GM12878 (cell line): ENCODE measurements at regions not wholly inside any gene's neighbourhood (a gene's known extent, or its start where the extent isn't known, plus 50 kb on each side); places are given as distances from the start of the nearest gene placed in this dataset.
A peak's percentile ranks its signal among the peaks of the same experiment; 100 is the strongest.

Experiments used
- ATF2 ChIP-seq: IDR thresholded peaks from 2 replicates; pipeline ENCODE4 v1.6.1; 2012; ENCODE audit warnings: low read length, inconsistent platforms
- CUX1 ChIP-seq: IDR thresholded peaks from 2 replicates; pipeline ENCODE4 v1.6.1; 2012; ENCODE audit warnings: improper control_type of control experiment, low read depth, low read length; ENCODE audit not compliant: insufficient replicate concordance
- IRF4 ChIP-seq: IDR thresholded peaks from 2 replicates; pipeline ENCODE4 v1.6.1; 2011; ENCODE audit warnings: low read depth, low read length
- MEF2A ChIP-seq: IDR thresholded peaks from 2 replicates; pipeline ENCODE4 v1.6.1; 2011; ENCODE audit warnings: low read depth, mild to moderate bottlenecking, low read length, moderate library complexity; ENCODE audit not compliant: insufficient read depth
- NRF1 ChIP-seq: conservative IDR thresholded peaks from 2 replicates; pipeline ENCODE4 v1.6.1; 2011; ENCODE audit warnings: mild to moderate bottlenecking, low read depth, low read length, improper control_type of control experiment
- RUNX3 ChIP-seq: IDR thresholded peaks from 2 replicates; pipeline ENCODE4 v1.6.1; 2012; ENCODE audit warnings: low read length, inconsistent platforms
- SRF ChIP-seq, 2 experiments: IDR thresholded peaks; 2 replicates each; pipeline ENCODE4 v1.6.1; 2011; ENCODE audit warnings: low read depth in 2 of 2, low read length in 2 of 2, mild to moderate bottlenecking in 1 of 2, moderate library complexity in 1 of 2
- ZNF592 ChIP-seq: fragments of 450-650 bp; IDR thresholded peaks from 2 replicates; pipeline ENCODE4 v1.6.1; 2017; ENCODE audit warnings: mild to moderate bottlenecking, moderate library complexity
- TF ChIP-seq, protein P1 (sequence below): fragments of 450-650 bp; IDR thresholded peaks from 2 replicates; pipeline ENCODE4 v1.6.1; 2018; ENCODE audit warnings: mild to moderate bottlenecking, low read depth, moderate library complexity; ENCODE audit not compliant: partially characterized antibody
- TF ChIP-seq, protein P2 (sequence below): fragments of 450-650 bp; IDR thresholded peaks from 2 replicates; pipeline ENCODE4 v1.6.1; 2017; ENCODE audit warnings: mild to moderate bottlenecking

DNA sequence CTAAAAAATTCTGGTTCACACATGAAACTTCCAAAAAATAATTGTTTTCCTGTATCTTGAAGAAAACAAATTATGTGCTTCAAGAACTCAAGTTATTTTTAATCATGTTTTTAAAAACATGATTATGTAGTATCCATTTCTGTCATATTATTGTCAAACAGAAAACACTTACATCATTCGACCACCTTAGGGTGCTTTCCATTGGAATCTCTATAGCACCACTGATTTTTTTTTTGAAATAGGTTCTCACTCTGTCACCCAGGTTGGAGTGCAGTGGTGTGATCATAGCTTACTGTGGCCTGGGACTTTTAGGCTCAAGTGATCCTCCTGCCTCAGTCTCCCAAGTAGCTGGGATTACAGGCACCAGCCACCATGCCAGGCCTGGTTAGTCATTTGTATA, 457.3 kb downstream of the SI start (continued):
- TF ChIP-seq ZNF592 (no peak), CUX1 (no peak), NRF1 (no peak), IRF4 (no peak), ATF2 (peak; percentile 68), SRF (IDR thresholded peaks at IDR 0.05; ENCODE audit: low read depth in 2 of 2, low read length in 2 of 2) (peak in 1 of 2 experiments; percentile 18; a peak in 1 of 4 replicates), MEF2A (peak; percentile 62; the same call in 1 of the 2 replicates), RUNX3 (peak; percentile 76; the same call in 1 of the 2 replicates)
- TF ChIP-seq, protein P1, sequence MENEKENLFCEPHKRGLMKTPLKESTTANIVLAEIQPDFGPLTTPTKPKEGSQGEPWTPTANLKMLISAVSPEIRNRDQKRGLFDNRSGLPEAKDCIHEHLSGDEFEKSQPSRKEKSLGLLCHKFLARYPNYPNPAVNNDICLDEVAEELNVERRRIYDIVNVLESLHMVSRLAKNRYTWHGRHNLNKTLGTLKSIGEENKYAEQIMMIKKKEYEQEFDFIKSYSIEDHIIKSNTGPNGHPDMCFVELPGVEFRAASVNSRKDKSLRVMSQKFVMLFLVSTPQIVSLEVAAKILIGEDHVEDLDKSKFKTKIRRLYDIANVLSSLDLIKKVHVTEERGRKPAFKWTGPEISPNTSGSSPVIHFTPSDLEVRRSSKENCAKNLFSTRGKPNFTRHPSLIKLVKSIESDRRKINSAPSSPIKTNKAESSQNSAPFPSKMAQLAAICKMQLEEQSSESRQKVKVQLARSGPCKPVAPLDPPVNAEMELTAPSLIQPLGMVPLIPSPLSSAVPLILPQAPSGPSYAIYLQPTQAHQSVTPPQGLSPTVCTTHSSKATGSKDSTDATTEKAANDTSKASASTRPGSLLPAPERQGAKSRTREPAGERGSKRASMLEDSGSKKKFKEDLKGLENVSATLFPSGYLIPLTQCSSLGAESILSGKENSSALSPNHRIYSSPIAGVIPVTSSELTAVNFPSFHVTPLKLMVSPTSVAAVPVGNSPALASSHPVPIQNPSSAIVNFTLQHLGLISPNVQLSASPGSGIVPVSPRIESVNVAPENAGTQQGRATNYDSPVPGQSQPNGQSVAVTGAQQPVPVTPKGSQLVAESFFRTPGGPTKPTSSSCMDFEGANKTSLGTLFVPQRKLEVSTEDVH: no peak
- TF ChIP-seq, protein P2, sequence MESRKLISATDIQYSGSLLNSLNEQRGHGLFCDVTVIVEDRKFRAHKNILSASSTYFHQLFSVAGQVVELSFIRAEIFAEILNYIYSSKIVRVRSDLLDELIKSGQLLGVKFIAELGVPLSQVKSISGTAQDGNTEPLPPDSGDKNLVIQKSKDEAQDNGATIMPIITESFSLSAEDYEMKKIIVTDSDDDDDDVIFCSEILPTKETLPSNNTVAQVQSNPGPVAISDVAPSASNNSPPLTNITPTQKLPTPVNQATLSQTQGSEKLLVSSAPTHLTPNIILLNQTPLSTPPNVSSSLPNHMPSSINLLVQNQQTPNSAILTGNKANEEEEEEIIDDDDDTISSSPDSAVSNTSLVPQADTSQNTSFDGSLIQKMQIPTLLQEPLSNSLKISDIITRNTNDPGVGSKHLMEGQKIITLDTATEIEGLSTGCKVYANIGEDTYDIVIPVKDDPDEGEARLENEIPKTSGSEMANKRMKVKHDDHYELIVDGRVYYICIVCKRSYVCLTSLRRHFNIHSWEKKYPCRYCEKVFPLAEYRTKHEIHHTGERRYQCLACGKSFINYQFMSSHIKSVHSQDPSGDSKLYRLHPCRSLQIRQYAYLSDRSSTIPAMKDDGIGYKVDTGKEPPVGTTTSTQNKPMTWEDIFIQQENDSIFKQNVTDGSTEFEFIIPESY: no peak
